Ovary (tissue), 7 donors: ENCODE measurements at regions not wholly inside any gene's neighbourhood (a gene's known extent, or its start where the extent isn't known, plus 50 kb on each side); places are given as distances from the start of the nearest gene placed in this dataset.
"Not testable (repeated sequence)": the region's sequence is repeated elsewhere in the genome, so short reads cannot be mapped to it uniquely, and the experiment has no call there.

Experiments used
- DNase-seq, 5 donors: peaks; one replicate each; pipeline ENCODE4 v3.0.0-alpha.2; 2019 to 2020
- H3K27ac ChIP-seq, 2 donors: fragments of 200-600 bp; one replicate each; pipeline versions ENCODE4 v1.5.1 to v1.8.0; 2019 to 2022
- H3K27me3 ChIP-seq: fragments of 200-600 bp; one replicate; pipeline ENCODE4 v1.8.0; 2022
- H3K36me3 ChIP-seq: fragments of 200-600 bp; sonication (generic); one replicate; pipeline ENCODE4 v1.5.1; 2019
- H3K4me1 ChIP-seq: one replicate; pipeline ENCODE4 v1.8.1; 2013; ENCODE audit warnings: mild to moderate bottlenecking, moderate library complexity; ENCODE audit not compliant: insufficient read depth
- H3K4me3 ChIP-seq: fragments of 200-600 bp; sonication (generic); one replicate; pipeline ENCODE4 v1.5.1; 2017
- H3K9me3 ChIP-seq, 2 donors: fragments of 200-600 bp in 1 of 2; sonication (generic) in 1 of 2; one replicate each; pipeline versions ENCODE4 v1.5.1 to v1.8.1; 2013 to 2019; ENCODE audit warnings: mild to moderate bottlenecking in 1 of 2, moderate library complexity in 1 of 2
- CTCF ChIP-seq, 3 donors: fragments of 450-650 bp in 2 of 3; fragments of 200-600 bp in 1 of 3; IDR thresholded peaks; one replicate each; pipeline versions ENCODE4 v1.5.1 to v1.8.0; 2016 to 2022; ENCODE audit warnings: antibody characterized with exemption in 3 of 3, mild to moderate bottlenecking in 1 of 3
- EP300 ChIP-seq: sonication (generic); formaldehyde crosslinking; IDR thresholded peaks from one replicate; pipeline ENCODE4 v1.6.1; 2017; ENCODE audit warnings: antibody characterized with exemption
- POLR2A ChIP-seq: fragments of 450-650 bp; IDR thresholded peaks from one replicate; pipeline ENCODE4 v1.6.1; 2017; ENCODE audit warnings: antibody characterized with exemption, mild to moderate bottlenecking, moderate library complexity
- WGBS, 3 donors: extraction: QIAGEN DNeasy Blood & Tissue Kit in 1 of 3; methylation state at CpG; one replicate each; pipeline versions ENCODE4 v1.1.5 to v1.1.7; 2013 to 2017; 5-methylcytosine and 5-hydroxymethylcytosine counted together
- intact Hi-C, 4 donors: fragments of 100-400 bp; cut with DNase I; formaldehyde crosslinking; loops; one replicate each; pipeline versions ENCODE4 v1.11.0 to v1.15.1; 2022 to 2023
- donor health status: DM: no; HTN: no; CAD: no; lungs with moderate emphysema.
- donor health status: DM: no; HTN: no; CAD: no.
- donor health status: Bipolar disorder and iron deficiency.
- donor health status: DM: no; HTN: no; CAD: no.
- donor health status: DM: yes; HTN: yes; CAD: no.

DNA sequence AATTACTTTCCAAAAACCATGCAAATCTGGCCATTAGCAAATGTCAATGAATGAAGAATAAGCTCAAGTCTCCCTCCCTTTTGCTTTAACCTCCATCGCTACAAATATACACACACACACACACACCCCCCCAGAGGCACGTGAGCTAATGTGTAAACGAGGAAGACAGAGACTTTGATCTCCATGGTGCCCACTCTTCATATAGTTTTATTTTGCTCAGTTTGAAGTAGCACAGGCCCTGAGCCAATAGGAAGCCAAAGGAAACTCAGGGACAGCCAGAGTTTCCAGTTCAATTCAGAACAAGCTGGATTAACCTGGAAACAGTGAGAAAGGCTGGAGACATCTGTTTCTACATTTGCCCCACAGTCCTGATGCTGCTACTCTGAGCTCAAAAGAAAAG is 248.4 kb upstream of the MEIS1 start:
- Histone ChIP-seq H3K4me3 (no peak overlapping the region), H3K27me3 (no peaks in the 10 kb centered on the region), H3K9me3 (no peaks in the 10 kb centered on the region), H3K4me1 (no peaks in the 10 kb centered on the region), H3K36me3 (no peaks in the 10 kb centered on the region), H3K27ac (no peak overlapping the region)
- intact Hi-C loops, result no loop called here
- DNase-seq, result no peak
- TF ChIP-seq CTCF (IDR thresholded peaks at IDR 0.05) (no peak), EP300 (no peak), POLR2A (no peak)
- 28 to 40% (median 29%) methylated on average over 3 of the region's 3 CpGs for WGBS, 3 donors

DNA sequence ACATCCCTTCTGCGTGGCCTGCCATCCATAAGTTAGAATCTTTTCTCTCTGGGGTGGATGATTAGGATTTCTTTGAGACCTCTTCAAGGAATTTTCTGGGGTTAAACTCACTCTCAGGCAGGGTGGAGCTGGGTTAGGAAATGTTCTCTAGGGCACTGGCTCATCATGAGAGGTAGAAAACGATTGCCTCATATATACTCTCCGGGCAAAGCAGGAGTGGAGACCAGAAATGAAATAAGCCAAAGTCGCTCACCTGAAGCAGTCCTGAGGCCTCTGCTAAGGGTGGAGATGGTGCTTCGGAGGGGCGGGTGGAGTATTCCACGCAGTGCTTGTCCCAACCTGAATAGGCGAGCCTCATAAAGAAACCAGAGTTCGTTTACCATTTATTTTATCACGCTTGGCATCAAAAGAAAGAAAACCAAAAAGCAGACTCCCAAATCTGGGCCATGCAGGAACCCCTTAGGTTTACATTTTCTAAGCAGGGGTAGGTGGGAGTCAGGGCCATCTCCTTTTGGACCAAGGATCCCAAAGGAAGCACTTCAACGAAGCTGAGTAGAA is 249.3 kb upstream of the MEIS1 start:
- no peaks in the 10 kb centered on the region for H3K27me3 ChIP-seq
- TF ChIP-seq CTCF (IDR thresholded peaks at IDR 0.05) (no peak), POLR2A (no peak), EP300 (no peak)
- no peak overlapping the region for H3K4me3 ChIP-seq
- DNase-seq, result no peak
- no peak overlapping the region for H3K27ac ChIP-seq
- H3K36me3 ChIP-seq, result no peaks in the 10 kb centered on the region
- WGBS, 3 donors, result 93 to 95% (median 93%) methylated on average over 11 of the region's 11 CpGs
- H3K9me3 ChIP-seq, result no peaks in the 10 kb centered on the region
- H3K4me1 ChIP-seq, result no peaks in the 10 kb centered on the region
- intact Hi-C loops, result no loop called here

- DNase-seq, H3K27ac ChIP-seq, H3K27me3 ChIP-seq, intact Hi-C loops, H3K9me3 ChIP-seq, H3K4me1 ChIP-seq, H3K36me3 ChIP-seq, H3K4me3 ChIP-seq: not testable (repeated sequence)
- 85 to 91% (median 90%) methylated on average over 26 of the region's 26 CpGs for WGBS, 3 donors
Measured at GRCh38 chr2:66177128-66177796, 257.7 kb upstream of the MEIS1 start.

GRCh38 chr2:66174491-66174890 is 260.4 kb upstream of the MEIS1 start:
- intact Hi-C loops, result no loop called here
- no peak for TF ChIP-seq EP300
- no peak for TF ChIP-seq POLR2A
- TF ChIP-seq CTCF (IDR thresholded peaks at IDR 0.05), result no peak
- H3K27ac ChIP-seq, result no peak overlapping the region
- no peak for DNase-seq
- WGBS, 3 donors, result 91 to 96% (median 95%) methylated on average over 5 of the region's 5 CpGs
- H3K27me3 ChIP-seq, result no peaks in the 10 kb centered on the region
- no peaks in the 10 kb centered on the region for H3K9me3 ChIP-seq
- H3K4me3 ChIP-seq, result no peak overlapping the region
- H3K4me1 ChIP-seq, result no peaks in the 10 kb centered on the region
- no peaks in the 10 kb centered on the region for H3K36me3 ChIP-seq

- H3K4me1 ChIP-seq, result no peaks in the 10 kb centered on the region
- no peak overlapping the region for H3K4me3 ChIP-seq
- H3K27ac ChIP-seq, result no peak overlapping the region
- no peaks in the 10 kb centered on the region for H3K27me3 ChIP-seq
- TF ChIP-seq POLR2A, result no peak
- TF ChIP-seq CTCF (IDR thresholded peaks at IDR 0.05), result no peak
- TF ChIP-seq EP300, result no peak
- no peaks in the 10 kb centered on the region for H3K9me3 ChIP-seq
- 65 to 89% (median 81%) methylated on average over 1 of the region's 1 CpG for whole genome bisulfite sequencing, 3 donors
- no peaks in the 10 kb centered on the region for H3K36me3 ChIP-seq
- no peak for DNase-seq
- intact Hi-C loops, result no loop called here
Measured at GRCh38 chr2:66173645-66174044, 261.3 kb upstream of the MEIS1 start.
